ENCODE measurements at regions not wholly inside any gene's neighbourhood (a gene's known extent, or its start where the extent isn't known, plus 50 kb on each side); places are given as distances from the start of the nearest gene placed in this dataset.

GRCh38 chr13:105642511-105642958 is 892.9 kb downstream of the EFNB2 start:
- no peaks in the 10 kb centered on the region for H3K27me3 ChIP-seq (ENCODE audit: insufficient read depth, low read depth, severe bottlenecking)
- DNase-seq, result no peak
- TF ChIP-seq CTCF (IDR thresholded peaks at IDR 0.05; ENCODE audit: low read depth, low read length), result no peak

DNA sequence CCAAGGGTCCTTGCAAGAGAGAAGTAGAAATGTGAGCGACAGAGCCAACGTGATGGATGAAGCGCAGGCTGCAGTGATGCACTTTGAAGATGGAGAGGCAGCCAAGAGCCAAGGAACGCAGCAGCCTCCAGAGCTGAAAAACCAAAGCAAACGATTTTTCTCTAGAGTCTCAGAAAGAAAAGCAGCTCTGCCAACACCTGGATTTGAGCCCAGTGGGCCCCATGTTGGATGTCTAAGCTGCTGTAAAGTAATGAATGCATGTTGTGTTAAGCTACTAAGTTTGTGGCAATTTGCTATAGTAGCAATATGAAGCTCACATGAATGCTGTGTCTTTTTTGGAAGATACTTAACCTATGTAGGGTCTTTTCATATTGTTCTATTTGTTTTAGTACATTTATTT is 894.3 kb downstream of the EFNB2 start:
- no peak overlapping the region for H3K4me3 ChIP-seq (ENCODE audit: low read depth, low read length)
- no peak overlapping the region for H3K27ac ChIP-seq
- H3K27me3 ChIP-seq (ENCODE audit: insufficient read depth, low read depth, severe bottlenecking), result no peaks in the 10 kb centered on the region
- no peaks in the 10 kb centered on the region for H3K36me3 ChIP-seq
- DNase-seq, result no peak
- no peak for TF ChIP-seq CTCF (IDR thresholded peaks at IDR 0.05; ENCODE audit: low read depth, low read length)
- H3K9me3 ChIP-seq (ENCODE audit: severe bottlenecking), result no peaks in the 10 kb centered on the region

More at GRCh38 chr13:105642511-105642958, 892.9 kb downstream of the EFNB2 start:
- H3K4me3 ChIP-seq (ENCODE audit: low read depth, low read length), result no peak overlapping the region
- H3K9me3 ChIP-seq (ENCODE audit: severe bottlenecking), result no peaks in the 10 kb centered on the region
- no peaks in the 10 kb centered on the region for H3K36me3 ChIP-seq
- no peak overlapping the region for H3K27ac ChIP-seq

DNA sequence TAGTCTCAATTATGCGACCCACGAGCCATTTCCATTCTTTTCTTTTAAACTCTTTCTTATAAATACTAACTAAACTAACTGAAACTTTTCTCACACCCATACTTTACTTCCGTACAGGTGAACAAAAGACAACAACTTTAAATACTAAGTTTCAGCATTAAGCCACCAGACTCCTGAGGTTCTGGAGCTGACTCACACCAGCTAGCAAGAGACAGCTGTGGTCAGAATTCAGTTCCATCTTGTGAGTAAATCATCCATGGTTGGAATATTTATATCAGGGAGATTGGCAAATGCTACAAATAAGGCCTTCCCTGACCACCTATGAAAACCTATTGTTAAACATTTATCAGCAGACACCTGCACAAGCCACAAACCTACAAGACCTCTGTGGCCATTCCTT is 897.0 kb downstream of the EFNB2 start:
- H3K27ac ChIP-seq, result no peak overlapping the region
- no peak overlapping the region for H3K4me3 ChIP-seq (ENCODE audit: low read depth, low read length)
- H3K9me3 ChIP-seq (ENCODE audit: severe bottlenecking), result no peaks in the 10 kb centered on the region
- H3K27me3 ChIP-seq (ENCODE audit: insufficient read depth, low read depth, severe bottlenecking), result no peaks in the 10 kb centered on the region
- H3K36me3 ChIP-seq, result no peaks in the 10 kb centered on the region
- TF ChIP-seq CTCF (IDR thresholded peaks at IDR 0.05; ENCODE audit: low read depth, low read length), result no peak
- DNase-seq, result no peak

GRCh38 chr13:105634059-105634458 is 901.4 kb downstream of the EFNB2 start:
- no peak for TF ChIP-seq CTCF (IDR thresholded peaks at IDR 0.05; ENCODE audit: low read depth, low read length)
- no peak overlapping the region for H3K27ac ChIP-seq
- no peak overlapping the region for H3K4me3 ChIP-seq (ENCODE audit: low read depth, low read length)
- H3K9me3 ChIP-seq (ENCODE audit: severe bottlenecking), result no peaks in the 10 kb centered on the region
- no peaks in the 10 kb centered on the region for H3K36me3 ChIP-seq
- no peaks in the 10 kb centered on the region for H3K27me3 ChIP-seq (ENCODE audit: insufficient read depth, low read depth, severe bottlenecking)
- DNase-seq, result no peak

DNA sequence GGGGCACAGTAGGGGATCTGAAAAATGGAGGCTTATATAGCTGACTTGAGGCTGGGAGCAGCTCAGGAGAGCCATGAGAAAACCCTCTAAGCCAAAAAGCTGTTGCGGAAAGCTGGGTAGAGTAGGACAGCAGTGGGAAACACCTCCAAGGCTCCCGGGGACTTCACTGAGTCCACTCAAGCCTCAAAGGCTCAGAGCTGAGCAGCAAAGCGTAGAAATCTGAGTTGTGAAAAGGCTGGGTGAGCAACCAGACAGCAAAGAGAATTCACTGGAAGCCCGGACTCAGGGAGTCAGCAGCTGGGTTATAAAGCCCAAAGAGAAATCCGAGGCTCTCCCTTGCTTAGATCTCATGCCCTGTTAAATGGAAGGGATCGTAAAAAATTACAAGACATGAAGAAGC is 905.0 kb downstream of the EFNB2 start:
- no peak for DNase-seq
- Histone ChIP-seq H3K27ac (no peak overlapping the region), H3K4me3 (ENCODE audit: low read depth, low read length) (no peak overlapping the region), H3K27me3 (ENCODE audit: insufficient read depth, low read depth, severe bottlenecking) (no peaks in the 10 kb centered on the region), H3K36me3 (no peaks in the 10 kb centered on the region), H3K9me3 (ENCODE audit: severe bottlenecking) (no peaks in the 10 kb centered on the region)
- TF ChIP-seq CTCF (IDR thresholded peaks at IDR 0.05; ENCODE audit: low read depth, low read length), result no peak

GRCh38 chr13:105627270-105627669 is 908.2 kb downstream of the EFNB2 start:
- no peak for TF ChIP-seq CTCF (IDR thresholded peaks at IDR 0.05; ENCODE audit: low read depth, low read length)
- no peak overlapping the region for H3K4me3 ChIP-seq (ENCODE audit: low read depth, low read length)
- H3K27me3 ChIP-seq (ENCODE audit: insufficient read depth, low read depth, severe bottlenecking), result no peaks in the 10 kb centered on the region
- no peaks in the 10 kb centered on the region for H3K9me3 ChIP-seq (ENCODE audit: severe bottlenecking)
- no peaks in the 10 kb centered on the region for H3K36me3 ChIP-seq
- no peak overlapping the region for H3K27ac ChIP-seq
- DNase-seq, result no peak
